Peyer's patch (tissue), 4 donors: ENCODE measurements at regions not wholly inside any gene's neighbourhood (a gene's known extent, or its start where the extent isn't known, plus 50 kb on each side); places are given as distances from the start of the nearest gene placed in this dataset.

Experiments
- POLR2A ChIP-seq, 2 donors: fragments of 450-650 bp; IDR thresholded peaks; one replicate each; pipeline ENCODE4 v1.5.1; 2017; ENCODE audit warnings: antibody characterized with exemption in 2 of 2, mild to moderate bottlenecking in 2 of 2, moderate library complexity in 2 of 2
- TF ChIP-seq, protein P1 (sequence below), 6 experiments: fragments of 450-650 bp in 4 of 6; fragments of 200-600 bp in 2 of 6; sonication (generic) in 1 of 6; IDR thresholded peaks; one replicate each; pipeline ENCODE4 v1.5.1; 2017 to 2019; ENCODE audit warnings: antibody characterized with exemption in 6 of 6, mild to moderate bottlenecking in 3 of 6, moderate library complexity in 1 of 6

DNA sequence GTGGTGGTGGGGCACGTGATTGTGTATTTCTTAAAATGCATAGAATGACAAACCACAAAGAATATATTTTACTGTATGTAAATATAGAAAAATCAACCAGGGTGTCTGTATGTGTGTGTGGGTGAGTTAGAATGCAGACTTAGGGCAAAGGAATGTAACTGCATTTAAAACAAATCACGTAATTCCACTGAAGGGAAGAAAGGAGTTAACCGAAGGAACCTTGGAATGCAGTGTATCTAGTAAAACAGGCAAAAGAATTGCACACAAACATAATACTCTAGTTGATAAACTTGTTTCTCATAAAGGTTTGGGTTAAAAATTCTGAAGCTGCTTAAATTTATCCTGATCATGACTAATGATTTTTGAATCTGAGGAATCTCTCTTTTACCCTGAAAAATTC, 134.9 kb downstream of the ADRA2A start:
- TF ChIP-seq, protein P1, sequence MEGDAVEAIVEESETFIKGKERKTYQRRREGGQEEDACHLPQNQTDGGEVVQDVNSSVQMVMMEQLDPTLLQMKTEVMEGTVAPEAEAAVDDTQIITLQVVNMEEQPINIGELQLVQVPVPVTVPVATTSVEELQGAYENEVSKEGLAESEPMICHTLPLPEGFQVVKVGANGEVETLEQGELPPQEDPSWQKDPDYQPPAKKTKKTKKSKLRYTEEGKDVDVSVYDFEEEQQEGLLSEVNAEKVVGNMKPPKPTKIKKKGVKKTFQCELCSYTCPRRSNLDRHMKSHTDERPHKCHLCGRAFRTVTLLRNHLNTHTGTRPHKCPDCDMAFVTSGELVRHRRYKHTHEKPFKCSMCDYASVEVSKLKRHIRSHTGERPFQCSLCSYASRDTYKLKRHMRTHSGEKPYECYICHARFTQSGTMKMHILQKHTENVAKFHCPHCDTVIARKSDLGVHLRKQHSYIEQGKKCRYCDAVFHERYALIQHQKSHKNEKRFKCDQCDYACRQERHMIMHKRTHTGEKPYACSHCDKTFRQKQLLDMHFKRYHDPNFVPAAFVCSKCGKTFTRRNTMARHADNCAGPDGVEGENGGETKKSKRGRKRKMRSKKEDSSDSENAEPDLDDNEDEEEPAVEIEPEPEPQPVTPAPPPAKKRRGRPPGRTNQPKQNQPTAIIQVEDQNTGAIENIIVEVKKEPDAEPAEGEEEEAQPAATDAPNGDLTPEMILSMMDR (IDR thresholded peaks at IDR 0.05): no peak
- TF ChIP-seq POLR2A (IDR thresholded peaks at IDR 0.05): no peak
